HepG2 (cell line): ENCODE measurements at regions not wholly inside any gene's neighbourhood (a gene's known extent, or its start where the extent isn't known, plus 50 kb on each side); places are given as distances from the start of the nearest gene placed in this dataset.

Experiments used
- ATAC-seq: fragments of 200-7000 bp; cut with Tn5 transposase; 3 replicates; pipeline ENCODE4 v1.9.1; 2020; ENCODE audit warnings: mild to moderate bottlenecking, moderate library complexity
- BruUV-seq: library from RNA; stranded (reverse); fragments of 400-500 nt; replicated peaks from 2 replicates; lab custom pipeline; 2021; lab: Mats Ljungman, UMichigan
- CTCF ChIA-PET: fragments of 300-600 bp; formaldehyde crosslinking; extraction: SDS; loops from one replicate; lab custom pipeline; 2021; ENCODE audit warnings: low total read pairs, inconsistent platforms, low intra/inter-chr PET ratio; lab: Yijun Ruan, JAX
- POLR2A ChIA-PET: fragments of 350-600 bp; sonication (Branson Sonifier 250); formaldehyde crosslinking; loops from one replicate; lab custom pipeline; 2020; ENCODE audit warnings: antibody characterized with exemption, inconsistent platforms; lab: Yijun Ruan, JAX
- DNase-seq: peaks from one replicate; pipeline ENCODE4 v3.0.0-alpha.2; 2015; ENCODE audit warnings: low spot score
- FAIRE-seq: peaks from 3 replicates; lab custom pipeline; 2011; peaks lifted over from hg19 to GRCh38; lab: Jason Lieb, UNC
- H2AFZ ChIP-seq: one replicate; pipeline ENCODE4 v1.6.1; 2011; ENCODE audit warnings: low read length, inconsistent platforms
- H3K27ac ChIP-seq: fragments of 300-600 bp; 3 replicates; pipeline ENCODE4 v1.8.0; 2011; ENCODE audit warnings: mixed run types, mild to moderate bottlenecking, mixed read lengths, low read length, inconsistent platforms; ENCODE audit not compliant: insufficient read depth; ENCODE audit errors: extremely low read length
- H3K27me3 ChIP-seq, 2 experiments: fragments of 200-600 bp in 1 of 2; 2 replicates in 1 of 2; 3 replicates in 1 of 2; pipeline versions ENCODE4 v1.6.0 to v1.8.0; 2011; ENCODE audit warnings: low read length in 2 of 2, mild to moderate bottlenecking in 2 of 2, moderate library complexity in 2 of 2, inconsistent platforms in 1 of 2; ENCODE audit not compliant: insufficient read depth in 2 of 2, control insufficient read depth in 1 of 2
- H3K36me3 ChIP-seq, 2 experiments: fragments of 200-600 bp in 1 of 2; replicated peaks in 1 of 2; 2 replicates in 1 of 2; 3 replicates in 1 of 2; pipeline versions ENCODE4 v1.5.1 to v1.8.0; 2011; ENCODE audit warnings: low read length in 2 of 2, inconsistent platforms in 1 of 2; ENCODE audit not compliant: insufficient read depth in 2 of 2, control insufficient read depth in 1 of 2
- H3K4me1 ChIP-seq: 2 replicates; pipeline ENCODE4 v1.5.1; 2012; ENCODE audit warnings: low read length, inconsistent platforms; ENCODE audit not compliant: insufficient read depth
- H3K4me2 ChIP-seq: 2 replicates; pipeline ENCODE4 v1.6.0; 2011; ENCODE audit warnings: low read depth, low read length, inconsistent platforms
- H3K4me3 ChIP-seq, 3 experiments: fragments of 200-600 bp in 1 of 3; sonication (generic), shearing (Covaris generic) in 1 of 3; replicated peaks in 1 of 3; 2 replicates each; pipeline ENCODE4 v1.5.1; 2011 to 2016; ENCODE audit warnings: low read length in 3 of 3, inconsistent platforms in 2 of 3, low read depth in 2 of 3, mild to moderate bottlenecking in 2 of 3, control low read depth in 1 of 3, mixed read lengths in 1 of 3; ENCODE audit not compliant: insufficient read depth in 1 of 3
- H3K79me2 ChIP-seq: one replicate; pipeline ENCODE4 v1.6.1; 2011; ENCODE audit warnings: low read length, inconsistent platforms; ENCODE audit not compliant: insufficient read depth
- H3K9ac ChIP-seq: 2 replicates; pipeline ENCODE4 v1.6.0; 2011; ENCODE audit warnings: mild to moderate bottlenecking, low read depth, low read length, inconsistent platforms; ENCODE audit not compliant: insufficient read depth
- H3K9me3 ChIP-seq: 2 replicates; pipeline ENCODE4 v1.5.1; 2012; ENCODE audit warnings: mild to moderate bottlenecking, low read length
- H4K20me1 ChIP-seq: 2 replicates; pipeline ENCODE4 v1.6.0; 2011; ENCODE audit warnings: inconsistent platforms, mild to moderate bottlenecking, low read length, moderate library complexity; ENCODE audit not compliant: insufficient read depth
- EEA1 ChIP-seq: sonication (generic); formaldehyde crosslinking; IDR thresholded peaks from 2 replicates; pipeline ENCODE4 v1.5.1; 2020; ENCODE audit warnings: mild to moderate bottlenecking, missing genetic modification reagents, borderline replicate concordance
- EZH2 ChIP-seq: conservative IDR thresholded peaks from 2 replicates; pipeline ENCODE4 v1.6.1; 2012; ENCODE audit warnings: mild to moderate bottlenecking, low read depth, low read length, moderate library complexity
- MAZ ChIP-seq, 2 experiments: sonication (generic) in 1 of 2; formaldehyde crosslinking in 1 of 2; IDR thresholded peaks; 2 replicates each; pipeline versions ENCODE4 v1.5.0 to v1.6.1; 2012 to 2020; ENCODE audit warnings: low read depth in 2 of 2, mild to moderate bottlenecking in 2 of 2, borderline replicate concordance in 1 of 2, improper control_type of control experiment in 1 of 2, low read length in 1 of 2, missing genetic modification reagents in 1 of 2, moderate library complexity in 1 of 2
- PCBP1 ChIP-seq: fragments of 200-400 bp; formaldehyde crosslinking; IDR thresholded peaks from 2 replicates; pipeline ENCODE4 v1.6.1; 2017; ENCODE audit warnings: mild to moderate bottlenecking, low read depth, low read length, borderline replicate concordance
- SRY ChIP-seq: sonication (generic); formaldehyde crosslinking; IDR thresholded peaks from 2 replicates; pipeline ENCODE4 v1.8.0; 2022; ENCODE audit warnings: mild to moderate bottlenecking, missing genetic modification reagents
- ZKSCAN1 ChIP-seq: fragments of 150-350 bp; IDR thresholded peaks from 2 replicates; pipeline ENCODE4 v1.6.1; 2014; ENCODE audit warnings: low read length
- ZNF552 ChIP-seq: sonication (generic); formaldehyde crosslinking; IDR thresholded peaks from 2 replicates; pipeline ENCODE4 v1.9.0; 2022; ENCODE audit warnings: missing genetic modification reagents, mild to moderate bottlenecking, borderline replicate concordance
- ZNF605 ChIP-seq: sonication (generic); formaldehyde crosslinking; IDR thresholded peaks from 2 replicates; pipeline ENCODE4 v1.8.0; 2022; ENCODE audit warnings: mild to moderate bottlenecking, missing genetic modification reagents
- ZNF766 ChIP-seq: sonication (generic); formaldehyde crosslinking; IDR thresholded peaks from 2 replicates; pipeline ENCODE4 v1.5.0; 2020; ENCODE audit warnings: missing genetic modification reagents, borderline replicate concordance
- ZSCAN22 ChIP-seq: sonication (generic); formaldehyde crosslinking; IDR thresholded peaks from 2 replicates; pipeline ENCODE4 v1.4.0; 2020; ENCODE audit warnings: mild to moderate bottlenecking, missing genetic modification reagents
- ZZZ3 ChIP-seq: sonication (generic); formaldehyde crosslinking; IDR thresholded peaks from 2 replicates; pipeline ENCODE4 v1.4.0; 2020; ENCODE audit warnings: missing genetic modification reagents, mild to moderate bottlenecking, borderline replicate concordance
- WGBS: methylation state at CpG from one replicate; pipeline ENCODE4 v1.1.6; 2017; ENCODE audit warnings: low lambda C conversion rate; 5-methylcytosine and 5-hydroxymethylcytosine counted together
- in situ Hi-C: cut with HindIII; loops from 2 replicates; pipeline ENCODE4 v1.10.0; 2017; ENCODE audit warnings: low pct_unique_long_range_greater_than_20kb; ENCODE audit not compliant: extremely low pct_ligation_motif_present
- intact Hi-C: fragments of 100-400 bp; cut with micrococcal nuclease; formaldehyde crosslinking; loops from one replicate; pipeline ENCODE4 v1.10.0; 2022; ENCODE audit not compliant: unreplicated experiment
- TF ChIP-seq, protein P1 (sequence below): sonication (generic); formaldehyde crosslinking; conservative IDR thresholded peaks from 2 replicates; pipeline ENCODE4 v1.4.0; 2020; ENCODE audit warnings: missing genetic modification reagents

DNA sequence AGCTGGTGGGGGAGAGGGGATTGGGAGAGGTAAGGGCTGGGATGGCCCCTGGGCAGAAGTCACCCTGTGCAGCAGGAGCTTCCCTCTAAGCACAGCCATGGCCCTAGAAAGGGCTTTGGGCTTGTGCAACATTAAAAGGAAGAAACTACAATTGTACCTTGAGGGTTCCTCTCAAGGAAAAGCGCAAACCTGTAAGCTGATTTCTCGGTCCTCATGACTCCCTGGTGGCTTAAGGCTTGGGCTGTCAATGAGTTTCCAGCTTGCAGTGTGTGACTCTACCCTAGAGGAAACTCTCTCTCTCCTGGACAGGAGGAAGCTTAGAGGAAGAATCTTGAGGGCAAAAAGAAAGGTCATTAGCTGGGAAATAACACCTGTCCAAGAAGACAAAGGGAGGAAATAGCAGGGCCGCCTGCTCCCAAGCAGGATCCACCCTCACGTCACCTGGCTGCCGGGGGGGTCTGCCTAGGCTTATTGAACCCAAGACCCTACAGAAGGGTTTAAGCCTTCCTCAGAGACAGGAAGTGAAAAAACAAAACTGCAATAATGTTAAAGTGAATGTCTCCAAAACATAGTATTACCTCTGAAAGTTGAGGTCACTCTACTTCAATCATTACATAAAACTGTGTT, 112.5 kb downstream of the WDR11 start:
- no peak for ATAC-seq
- Histone ChIP-seq H3K36me3 (no peaks in the 10 kb centered on the region), H3K79me2 (no peaks in the 10 kb centered on the region), H3K27me3 (peaks cover 0 to 16% of the 10 kb centered on the region in 2 experiments; a peak in 3 of 5 replicates), H3K4me3 (no peak overlapping the region), H3K4me1 (no peaks in the 10 kb centered on the region), H3K9me3 (no peaks in the 10 kb centered on the region), H3K4me2 (no peak overlapping the region), H3K9ac (no peak overlapping the region), H4K20me1 (no peaks in the 10 kb centered on the region), H2AFZ (no peak overlapping the region), H3K27ac (no peak overlapping the region)
- 68% methylated on average over 5 of the region's 5 CpGs for WGBS
- FAIRE-seq: no peak
- BruUV-seq: no TSS peak
- intact Hi-C loops (no loop called here), in situ Hi-C loops (no loop called here)
- TF ChIP-seq EEA1 (CRISPR knock-in tag) (no peak), ZZZ3 (CRISPR knock-in tag) (no peak), PCBP1 (no peak), SRY (CRISPR knock-in tag) (no peak), EZH2 (no peak), ZNF766 (no peak), ZKSCAN1 (no peak)
- TF ChIP-seq, protein P1, sequence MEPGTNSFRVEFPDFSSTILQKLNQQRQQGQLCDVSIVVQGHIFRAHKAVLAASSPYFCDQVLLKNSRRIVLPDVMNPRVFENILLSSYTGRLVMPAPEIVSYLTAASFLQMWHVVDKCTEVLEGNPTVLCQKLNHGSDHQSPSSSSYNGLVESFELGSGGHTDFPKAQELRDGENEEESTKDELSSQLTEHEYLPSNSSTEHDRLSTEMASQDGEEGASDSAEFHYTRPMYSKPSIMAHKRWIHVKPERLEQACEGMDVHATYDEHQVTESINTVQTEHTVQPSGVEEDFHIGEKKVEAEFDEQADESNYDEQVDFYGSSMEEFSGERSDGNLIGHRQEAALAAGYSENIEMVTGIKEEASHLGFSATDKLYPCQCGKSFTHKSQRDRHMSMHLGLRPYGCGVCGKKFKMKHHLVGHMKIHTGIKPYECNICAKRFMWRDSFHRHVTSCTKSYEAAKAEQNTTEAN (CRISPR knock-in tag): no peak
- DNase-seq: no peak
- POLR2A ChIA-PET: no interaction called here
- CTCF ChIA-PET: no interaction called here

DNA sequence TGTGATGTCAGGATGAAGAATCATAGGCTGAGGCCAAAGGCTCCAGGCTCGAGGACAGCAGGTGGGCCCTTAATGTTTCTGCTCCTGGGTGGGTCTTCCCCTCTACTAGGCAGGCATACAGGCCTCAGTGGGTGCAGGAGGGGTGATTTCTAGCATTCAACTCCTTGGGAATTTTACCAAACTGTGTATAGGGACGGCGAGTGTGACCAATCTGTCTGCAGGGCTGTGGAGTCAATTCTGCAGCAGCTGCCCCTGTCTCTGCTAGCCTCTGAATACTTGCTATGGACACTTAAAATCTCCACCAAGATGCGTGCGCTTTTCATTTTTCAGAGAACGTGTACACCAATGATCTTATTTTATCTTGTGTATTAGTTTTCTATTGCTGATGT, 115.5 kb downstream of the WDR11 start:
- no peaks in the 10 kb centered on the region for H3K4me1 ChIP-seq
- CTCF ChIA-PET: no interaction called here
- TF ChIP-seq ZNF605 (CRISPR knock-in tag) (no peak), ZNF552 (CRISPR knock-in tag) (no peak), ZSCAN22 (CRISPR knock-in tag) (no peak), MAZ (IDR thresholded peaks at IDR 0.05; ENCODE audit: borderline replicate concordance, low read depth, low read length) (no peak), MAZ (CRISPR knock-in tag; IDR thresholded peaks at IDR 0.05; ENCODE audit: low read depth) (no peak)
- H3K4me3 ChIP-seq: no peak overlapping the region
- H4K20me1 ChIP-seq: no peaks in the 10 kb centered on the region
- WGBS: 66% methylated on average over 5 of the region's 6 CpGs
- POLR2A ChIA-PET: no interaction called here
- no peaks in the 10 kb centered on the region for H3K36me3 ChIP-seq
- FAIRE-seq: no peak
- H3K27me3 ChIP-seq: peaks cover 0 to 16% of the 10 kb centered on the region in 2 experiments; a peak in 2 of 5 replicates
- no peaks in the 10 kb centered on the region for H3K79me2 ChIP-seq
- in situ Hi-C loops (no loop called here), intact Hi-C loops (no loop called here)
- no peak overlapping the region for H3K27ac ChIP-seq
- H3K9me3 ChIP-seq: no peaks in the 10 kb centered on the region
- no peak for ATAC-seq
- no peak overlapping the region for H2AFZ ChIP-seq
- BruUV-seq: no TSS peak
- H3K4me2 ChIP-seq: no peak overlapping the region
- H3K9ac ChIP-seq: no peak overlapping the region
- no peak for DNase-seq
